CD14-positive monocyte (primary cell): ENCODE measurements at regions not wholly inside any gene's neighbourhood (a gene's known extent, or its start where the extent isn't known, plus 50 kb on each side); places are given as distances from the start of the nearest gene placed in this dataset.

Experiments used
- DNase-seq, 3 donors: peaks; one replicate each; pipeline ENCODE4 v3.0.0-alpha.2; 2011 to 2022
- H2AFZ ChIP-seq: 2 replicates; pipeline ENCODE4 v1.6.0; 2012; ENCODE audit warnings: mild to moderate bottlenecking, low read depth, low read length, inconsistent platforms; ENCODE audit not compliant: insufficient read depth, poor library complexity, severe bottlenecking
- H3K27ac ChIP-seq, 2 donors: 1 replicate in 1 of 2; 2 replicates in 1 of 2; pipeline ENCODE4 v1.5.1; 2012 to 2013; ENCODE audit warnings: low read length in 2 of 2, control low read depth in 1 of 2, inconsistent platforms in 1 of 2, low read depth in 1 of 2, mild to moderate bottlenecking in 1 of 2
- H3K27me3 ChIP-seq, 2 donors: one replicate each; pipeline versions ENCODE4 v1.6.0 to v1.6.1; 2011 to 2013; ENCODE audit warnings: low read length in 2 of 2; ENCODE audit not compliant: control insufficient read depth in 2 of 2, insufficient read depth in 2 of 2
- H3K36me3 ChIP-seq, 2 donors: replicated peaks in 1 of 2; 1 replicate in 1 of 2; 2 replicates in 1 of 2; pipeline versions ENCODE4 v1.5.1 to v1.6.1; 2012 to 2013; ENCODE audit warnings: low read length in 2 of 2, control low read depth in 1 of 2, inconsistent platforms in 1 of 2, mild to moderate bottlenecking in 1 of 2; ENCODE audit not compliant: insufficient read depth in 2 of 2, control insufficient read depth in 1 of 2
- H3K4me1 ChIP-seq, 2 donors: 1 replicate in 1 of 2; 2 replicates in 1 of 2; pipeline versions ENCODE4 v1.5.1 to v1.6.1; 2012 to 2013; ENCODE audit warnings: low read length in 2 of 2, control low read depth in 1 of 2, inconsistent platforms in 1 of 2, mild to moderate bottlenecking in 1 of 2, moderate library complexity in 1 of 2; ENCODE audit not compliant: insufficient read depth in 2 of 2, control insufficient read depth in 1 of 2
- H3K4me2 ChIP-seq: replicated peaks from 2 replicates; pipeline ENCODE3; 2012; ENCODE audit warnings: low read length, moderate library complexity, mild to moderate bottlenecking; ENCODE audit not compliant: poor library complexity, severe bottlenecking; ENCODE audit errors: extremely low read depth
- H3K4me3 ChIP-seq, 3 experiments: fragments of 200-600 bp in 1 of 3; sonication (generic) in 1 of 3; replicated peaks in 1 of 3; 1 replicate in 2 of 3; 2 replicates in 1 of 3; pipeline ENCODE4 v1.5.1; 2011 to 2013; ENCODE audit warnings: low read length in 3 of 3, mild to moderate bottlenecking in 3 of 3, control low read depth in 2 of 3, low read depth in 2 of 3, inconsistent platforms in 1 of 3, moderate library complexity in 1 of 3
- H3K79me2 ChIP-seq: 2 replicates; pipeline ENCODE4 v1.6.0; 2012; ENCODE audit warnings: mild to moderate bottlenecking, control low read depth, inconsistent platforms, low read length, moderate library complexity; ENCODE audit not compliant: insufficient read depth
- H3K9ac ChIP-seq: 2 replicates; pipeline ENCODE4 v1.6.0; 2017; ENCODE audit warnings: low read length, mild to moderate bottlenecking; ENCODE audit not compliant: insufficient read depth, poor library complexity, severe bottlenecking
- H3K9me3 ChIP-seq, 2 donors: replicated peaks in 1 of 2; 1 replicate in 1 of 2; 2 replicates in 1 of 2; pipeline versions ENCODE4 v1.5.1 to v1.6.1; 2012 to 2013; ENCODE audit warnings: low read length in 2 of 2, control low read depth in 1 of 2; ENCODE audit not compliant: control insufficient read depth in 1 of 2, insufficient read depth in 1 of 2
- H4K20me1 ChIP-seq: 2 replicates; pipeline ENCODE4 v1.6.0; 2012; ENCODE audit warnings: mild to moderate bottlenecking, low read length, control low read depth, moderate library complexity; ENCODE audit not compliant: insufficient read depth
- H3K27ac Mint-ChIP-seq, 7 donors: one replicate each; pipeline ENCODE4 v1.8.0; 2020; ENCODE audit warnings: mild to moderate bottlenecking in 7 of 7, mixed read lengths in 7 of 7, moderate library complexity in 6 of 7, inconsistent platforms in 2 of 7
- H3K27me3 Mint-ChIP-seq, 3 donors: one replicate each; pipeline ENCODE4 v1.8.0; 2021 to 2022; ENCODE audit warnings: low read depth in 3 of 3, mild to moderate bottlenecking in 3 of 3, mixed read lengths in 3 of 3, moderate library complexity in 3 of 3, inconsistent platforms in 1 of 3
- H3K36me3 Mint-ChIP-seq, 2 donors: one replicate each; pipeline ENCODE4 v1.8.0; 2020; ENCODE audit warnings: mixed read lengths in 2 of 2, inconsistent platforms in 1 of 2, mild to moderate bottlenecking in 1 of 2
- H3K4me1 Mint-ChIP-seq: one replicate; pipeline ENCODE4 v1.8.0; 2020; ENCODE audit warnings: mild to moderate bottlenecking, mixed read lengths
- H3K4me3 Mint-ChIP-seq, 2 donors: one replicate each; pipeline ENCODE4 v1.8.0; 2020; ENCODE audit warnings: mild to moderate bottlenecking in 2 of 2, mixed read lengths in 2 of 2, moderate library complexity in 1 of 2
- H3K9me3 Mint-ChIP-seq, 7 donors: one replicate each; pipeline ENCODE4 v1.8.0; 2020 to 2022; ENCODE audit warnings: mixed read lengths in 7 of 7, mild to moderate bottlenecking in 6 of 7, moderate library complexity in 6 of 7, inconsistent platforms in 2 of 7
- WGBS: methylation state at CpG from one replicate; pipeline ENCODE4 v1.1.5; 2013; ENCODE audit warnings: missing lambda C conversion rate; ENCODE audit not compliant: insufficient coverage; 5-methylcytosine and 5-hydroxymethylcytosine counted together
- intact Hi-C, 2 donors: fragments of 100-400 bp; cut with micrococcal nuclease; formaldehyde crosslinking; loops; one replicate each; pipeline versions ENCODE4 v1.15.0 to v1.15.1; 2023
- TF ChIP-seq, protein P1 (sequence below): fragments of 200-600 bp; IDR thresholded peaks from one replicate; pipeline ENCODE4 v1.8.0; 2022; ENCODE audit warnings: antibody characterized with exemption, mild to moderate bottlenecking

- Histone ChIP-seq H2AFZ (no peak overlapping the region), H3K4me1 (no peaks in the 10 kb centered on the region), H3K4me2 (no peak overlapping the region), H3K9ac (no peak overlapping the region), H4K20me1 (no peaks in the 10 kb centered on the region), H3K4me3 (no peak overlapping the region), H3K9me3 (peaks cover 22 to 25% of the 10 kb centered on the region in 2 donors), H3K27me3 (no peaks in the 10 kb centered on the region), H3K79me2 (no peaks in the 10 kb centered on the region), H3K27ac (no peak overlapping the region), H3K36me3 (no peaks in the 10 kb centered on the region)
- no peak overlapping the region for H3K4me3 Mint-ChIP-seq
- WGBS = 91% methylated on average over 8 of the region's 8 CpGs
- TF ChIP-seq, protein P1, sequence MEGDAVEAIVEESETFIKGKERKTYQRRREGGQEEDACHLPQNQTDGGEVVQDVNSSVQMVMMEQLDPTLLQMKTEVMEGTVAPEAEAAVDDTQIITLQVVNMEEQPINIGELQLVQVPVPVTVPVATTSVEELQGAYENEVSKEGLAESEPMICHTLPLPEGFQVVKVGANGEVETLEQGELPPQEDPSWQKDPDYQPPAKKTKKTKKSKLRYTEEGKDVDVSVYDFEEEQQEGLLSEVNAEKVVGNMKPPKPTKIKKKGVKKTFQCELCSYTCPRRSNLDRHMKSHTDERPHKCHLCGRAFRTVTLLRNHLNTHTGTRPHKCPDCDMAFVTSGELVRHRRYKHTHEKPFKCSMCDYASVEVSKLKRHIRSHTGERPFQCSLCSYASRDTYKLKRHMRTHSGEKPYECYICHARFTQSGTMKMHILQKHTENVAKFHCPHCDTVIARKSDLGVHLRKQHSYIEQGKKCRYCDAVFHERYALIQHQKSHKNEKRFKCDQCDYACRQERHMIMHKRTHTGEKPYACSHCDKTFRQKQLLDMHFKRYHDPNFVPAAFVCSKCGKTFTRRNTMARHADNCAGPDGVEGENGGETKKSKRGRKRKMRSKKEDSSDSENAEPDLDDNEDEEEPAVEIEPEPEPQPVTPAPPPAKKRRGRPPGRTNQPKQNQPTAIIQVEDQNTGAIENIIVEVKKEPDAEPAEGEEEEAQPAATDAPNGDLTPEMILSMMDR = no peak
- no peaks in the 10 kb centered on the region for H3K4me1 Mint-ChIP-seq
- no peak for DNase-seq
- no peaks in the 10 kb centered on the region for H3K27me3 Mint-ChIP-seq
- peak overlapping the region in 1 of 7 donors; percentile 65 for H3K27ac Mint-ChIP-seq
- H3K36me3 Mint-ChIP-seq = no peaks in the 10 kb centered on the region
- intact Hi-C loops = no loop called here
- peaks cover 2 to 20% (median 13%) of the 10 kb centered on the region in 7 donors for H3K9me3 Mint-ChIP-seq
Measured at GRCh38 chr6:48979085-48979484, 484.0 kb downstream of the MMUT start.

DNA sequence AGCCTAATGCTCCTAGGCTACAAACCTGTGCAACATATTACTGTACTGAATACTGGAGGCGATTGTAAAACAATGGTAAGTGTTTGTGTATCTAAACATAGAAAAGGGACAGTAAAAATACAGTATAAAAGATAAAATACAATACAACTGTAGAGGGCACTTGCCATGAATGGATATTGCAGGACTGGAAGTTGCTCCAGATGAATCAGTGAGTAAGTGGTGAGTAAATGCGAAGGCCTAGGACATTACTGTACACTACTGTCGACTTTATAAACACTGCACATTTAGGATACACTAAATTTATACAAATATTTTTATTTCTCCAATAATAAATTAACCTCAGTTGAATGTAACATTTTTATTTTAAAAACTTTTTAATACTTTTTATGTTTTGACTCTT lies 485.0 kb downstream of the MMUT start:
- H3K27me3 ChIP-seq = no peaks in the 10 kb centered on the region

More for the DNA sequence above, 485.0 kb downstream of the MMUT start:
- Histone ChIP-seq H3K79me2 (no peaks in the 10 kb centered on the region), H2AFZ (no peak overlapping the region), H4K20me1 (no peaks in the 10 kb centered on the region), H3K27ac (no peak overlapping the region), H3K9ac (no peak overlapping the region), H3K4me3 (no peak overlapping the region), H3K4me1 (no peaks in the 10 kb centered on the region), H3K36me3 (no peaks in the 10 kb centered on the region), H3K4me2 (no peak overlapping the region), H3K9me3 (peaks cover 13 to 15% of the 10 kb centered on the region in 2 donors)
- intact Hi-C loops = no loop called here
- H3K9me3 Mint-ChIP-seq = peaks cover 2 to 14% (median 12%) of the 10 kb centered on the region in 7 donors
- TF ChIP-seq, protein P1 = no peak
- no peak for DNase-seq
- H3K27me3 Mint-ChIP-seq = no peaks in the 10 kb centered on the region
- H3K4me1 Mint-ChIP-seq = no peaks in the 10 kb centered on the region
- WGBS = no CpG with 5 or more reads among the region's 3 CpGs
- H3K36me3 Mint-ChIP-seq = no peaks in the 10 kb centered on the region
- no peak overlapping the region for H3K27ac Mint-ChIP-seq
- no peak overlapping the region for H3K4me3 Mint-ChIP-seq
